Spleen (tissue), 11 donors: ENCODE measurements at regions not wholly inside any gene's neighbourhood (a gene's known extent, or its start where the extent isn't known, plus 50 kb on each side); places are given as distances from the start of the nearest gene placed in this dataset.

ENCODE experiments used
- DNase-seq: peaks from one replicate; pipeline ENCODE4 v3.0.0-alpha.2; 2020
- H3K27ac ChIP-seq, 8 donors: fragments of 200-600 bp; sonication (generic) in 7 of 8; 1 replicate in 4 of 8; 2 replicates in 4 of 8; pipeline versions ENCODE4 v1.5.0 to v1.8.0; 2016 to 2021; ENCODE audit warnings: inconsistent platforms in 4 of 8, mild to moderate bottlenecking in 4 of 8, moderate library complexity in 1 of 8
- H3K27me3 ChIP-seq, 7 donors: fragments of 200-600 bp; sonication (generic) in 6 of 7; replicated peaks in 1 of 7; 1 replicate in 4 of 7; 2 replicates in 3 of 7; pipeline versions ENCODE4 v1.5.0 to v1.8.0; 2016 to 2021; ENCODE audit warnings: inconsistent platforms in 3 of 7, mild to moderate bottlenecking in 1 of 7
- H3K36me3 ChIP-seq, 6 donors: fragments of 200-600 bp; sonication (generic) in 5 of 6; 1 replicate in 4 of 6; 2 replicates in 2 of 6; pipeline versions ENCODE4 v1.5.0 to v1.8.0; 2016 to 2021; ENCODE audit warnings: inconsistent platforms in 2 of 6
- H3K4me1 ChIP-seq, 6 donors: fragments of 200-600 bp; sonication (generic) in 5 of 6; 1 replicate in 3 of 6; 2 replicates in 3 of 6; pipeline versions ENCODE4 v1.5.0 to v1.8.0; 2016 to 2021; ENCODE audit warnings: inconsistent platforms in 3 of 6
- H3K4me3 ChIP-seq, 8 donors: fragments of 200-600 bp; sonication (generic) in 7 of 8; 1 replicate in 4 of 8; 2 replicates in 4 of 8; pipeline versions ENCODE4 v1.5.0 to v1.8.0; 2016 to 2021; ENCODE audit warnings: inconsistent platforms in 4 of 8, mild to moderate bottlenecking in 4 of 8, moderate library complexity in 2 of 8
- H3K9me3 ChIP-seq, 8 donors: fragments of 200-600 bp; sonication (generic) in 7 of 8; 1 replicate in 4 of 8; 2 replicates in 4 of 8; pipeline versions ENCODE4 v1.5.0 to v1.8.0; 2016 to 2021; ENCODE audit warnings: inconsistent platforms in 4 of 8
- CTCF ChIP-seq, 11 experiments: fragments of 200-600 bp in 7 of 11; fragments of 450-650 bp in 4 of 11; sonication (generic) in 4 of 11; IDR thresholded peaks in 8 of 11; conservative IDR thresholded peaks in 3 of 11; 1 replicate in 7 of 11; 2 replicates in 4 of 11; pipeline versions ENCODE4 v1.4.0 to v1.8.0; 2016 to 2021; ENCODE audit warnings: antibody characterized with exemption in 11 of 11, inconsistent platforms in 4 of 11, mild to moderate bottlenecking in 1 of 11
- POLR2A ChIP-seq, 3 donors: fragments of 450-650 bp; IDR thresholded peaks; one replicate each; pipeline ENCODE4 v1.5.1; 2017; ENCODE audit warnings: antibody characterized with exemption in 3 of 3, mild to moderate bottlenecking in 1 of 3
- POLR2AphosphoS5 ChIP-seq, 3 donors: sonication (generic); formaldehyde crosslinking; IDR thresholded peaks; one replicate each; pipeline ENCODE4 v1.5.1; 2017; ENCODE audit warnings: antibody characterized with exemption in 3 of 3
- WGBS, 5 donors: extraction: QIAGEN DNeasy Blood & Tissue Kit in 3 of 5; methylation state at CpG; one replicate each; pipeline versions ENCODE4 v1.1.5 to v1.1.7; 2013 to 2018; 5-methylcytosine and 5-hydroxymethylcytosine counted together
- intact Hi-C: fragments of 100-400 bp; cut with DNase I; formaldehyde crosslinking; loops from one replicate; pipeline ENCODE4 v1.15.0; 2023; ENCODE audit warnings: low total_unique reads
- donor health status: healthy with polysubstance abuse.
- donor health status: DM: no; HTN: no; CAD: no; lungs with moderate emphysema.
- donor health status: DM: no; HTN: no; CAD: no.
- donor health status: Bipolar disorder and iron deficiency.
- donor health status: healthy.
- donor health status: DM: no; HTN: no; CAD: no.
- donor health status: DM: yes; HTN: yes; CAD: no.

- Histone ChIP-seq H3K4me3 (no peak overlapping the region), H3K4me1 (no peaks in the 10 kb centered on the region), H3K27me3 (no peaks in the 10 kb centered on the region), H3K27ac (no peak overlapping the region), H3K36me3 (no peaks in the 10 kb centered on the region), H3K9me3 (peaks cover 0 to 20% (median 0%) of the 10 kb centered on the region in 8 donors)
- DNase-seq = no peak
- intact Hi-C loops = no loop called here
- WGBS, 5 donors = 54 to 74% (median 69%) methylated on average over 3 of the region's 3 CpGs
- TF ChIP-seq CTCF (IDR thresholded peaks at IDR 0.05 in 8 of 11, conservative IDR thresholded peaks at IDR 0.05 in 3 of 11) (no peak), POLR2AphosphoS5 (IDR thresholded peaks at IDR 0.05) (no peak), POLR2A (IDR thresholded peaks at IDR 0.05) (no peak)
These were observed 136.2 kb downstream of the SEC16B start for GRCh38 chr1:177833631-177834030.

GRCh38 chr1:177830531-177831135 is 139.2 kb downstream of the SEC16B start:
- H3K36me3 ChIP-seq = no peaks in the 10 kb centered on the region
- 82 to 91% (median 85%) methylated on average over 4 of the region's 4 CpGs for WGBS, 5 donors
- H3K27me3 ChIP-seq = no peaks in the 10 kb centered on the region
- intact Hi-C loops = no loop called here
- H3K4me1 ChIP-seq = no peaks in the 10 kb centered on the region
- no peak overlapping the region for H3K27ac ChIP-seq
- no peak for DNase-seq
- H3K9me3 ChIP-seq = peaks cover 0 to 20% (median 0%) of the 10 kb centered on the region in 8 donors
- H3K4me3 ChIP-seq = no peak overlapping the region
- TF ChIP-seq CTCF (IDR thresholded peaks at IDR 0.05 in 8 of 11, conservative IDR thresholded peaks at IDR 0.05 in 3 of 11) (no peak), POLR2A (IDR thresholded peaks at IDR 0.05) (no peak), POLR2AphosphoS5 (IDR thresholded peaks at IDR 0.05) (no peak)

- DNase-seq = no peak
- WGBS, 5 donors = 21 to 36% (median 33%) methylated on average over 6 of the region's 6 CpGs
- Histone ChIP-seq H3K9me3 (no peaks in the 10 kb centered on the region), H3K36me3 (no peaks in the 10 kb centered on the region), H3K27me3 (no peaks in the 10 kb centered on the region), H3K27ac (no peak overlapping the region), H3K4me3 (no peak overlapping the region), H3K4me1 (peaks cover 0 to 3% (median 0%) of the 10 kb centered on the region in 6 donors)
- intact Hi-C loops = no loop called here
- TF ChIP-seq CTCF (IDR thresholded peaks at IDR 0.05 in 8 of 11, conservative IDR thresholded peaks at IDR 0.05 in 3 of 11) (no peak), POLR2AphosphoS5 (IDR thresholded peaks at IDR 0.05) (no peak), POLR2A (IDR thresholded peaks at IDR 0.05) (no peak)
These were observed 144.5 kb downstream of the SEC16B start for GRCh38 chr1:177825276-177825901.

- Histone ChIP-seq H3K27ac (no peak overlapping the region), H3K9me3 (no peaks in the 10 kb centered on the region), H3K4me3 (no peak overlapping the region), H3K27me3 (no peaks in the 10 kb centered on the region), H3K4me1 (peaks cover 0 to 3% (median 0%) of the 10 kb centered on the region in 6 donors), H3K36me3 (no peaks in the 10 kb centered on the region)
- no peak for DNase-seq
- intact Hi-C loops = no loop called here
- TF ChIP-seq CTCF (IDR thresholded peaks at IDR 0.05 in 8 of 11, conservative IDR thresholded peaks at IDR 0.05 in 3 of 11) (no peak), POLR2AphosphoS5 (IDR thresholded peaks at IDR 0.05) (no peak), POLR2A (IDR thresholded peaks at IDR 0.05) (no peak)
- WGBS, 5 donors = 73 to 85% (median 78%) methylated on average over 5 of the region's 5 CpGs
These were observed 145.3 kb downstream of the SEC16B start for GRCh38 chr1:177824508-177824982.
